Activated T-helper 2 cell treated with anti-CD3 and anti-CD28 coated beads, Interferon-gamma antibody, Interleukin-2, Interleukin-4, amounts not matched to agents 10 μg/mL and 5 μg/mL and 100 μg/mL, durations not matched to agents 14 hours and 24 hours and 36 hours (primary cell): ENCODE measurements at regions not wholly inside any gene's neighbourhood (a gene's known extent, or its start where the extent isn't known, plus 50 kb on each side); places are given as distances from the start of the nearest gene placed in this dataset.

Experiments used
- DNase-seq: peaks from one replicate; pipeline ENCODE4 v3.0.0; 2021; ENCODE audit warnings: low spot score
- H3K27ac Mint-ChIP-seq: one replicate; pipeline ENCODE4 v1.8.0; 2021; ENCODE audit warnings: mixed read lengths
- H3K27me3 Mint-ChIP-seq: one replicate; pipeline ENCODE4 v1.8.0; 2021; ENCODE audit warnings: low read depth, mixed read lengths
- H3K36me3 Mint-ChIP-seq: one replicate; pipeline ENCODE4 v1.8.0; 2021; ENCODE audit warnings: low read depth, mixed read lengths
- H3K4me1 Mint-ChIP-seq: one replicate; pipeline ENCODE4 v1.8.0; 2021; ENCODE audit warnings: low read depth, mixed read lengths
- H3K4me3 Mint-ChIP-seq: one replicate; pipeline ENCODE4 v1.8.0; 2021; ENCODE audit warnings: low read depth, mild to moderate bottlenecking, moderate library complexity, mixed read lengths
- H3K9me3 Mint-ChIP-seq: one replicate; pipeline ENCODE4 v1.8.0; 2021; ENCODE audit warnings: mixed read lengths
- intact Hi-C: fragments of 100-400 bp; cut with micrococcal nuclease; formaldehyde crosslinking; loops from one replicate; pipeline ENCODE4 v1.15.1; 2023

- no peaks in the 10 kb centered on the region for H3K4me1 Mint-ChIP-seq
- intact Hi-C loops: no loop called here
- peaks cover 5% of the 10 kb centered on the region for H3K9me3 Mint-ChIP-seq
- H3K4me3 Mint-ChIP-seq: no peak overlapping the region
- H3K27me3 Mint-ChIP-seq: no peaks in the 10 kb centered on the region
- no peaks in the 10 kb centered on the region for H3K36me3 Mint-ChIP-seq
- DNase-seq: no peak
- H3K27ac Mint-ChIP-seq: no peak overlapping the region
Measured at GRCh38 chr10:35852721-35853120, 210.6 kb upstream of the FZD8 start.

- H3K27ac Mint-ChIP-seq: no peak overlapping the region
- DNase-seq: no peak
- intact Hi-C loops: no loop called here
- no peaks in the 10 kb centered on the region for H3K4me1 Mint-ChIP-seq
- no peaks in the 10 kb centered on the region for H3K27me3 Mint-ChIP-seq
- no peak overlapping the region for H3K4me3 Mint-ChIP-seq
- H3K9me3 Mint-ChIP-seq: no peaks in the 10 kb centered on the region
- H3K36me3 Mint-ChIP-seq: no peaks in the 10 kb centered on the region
Measured at GRCh38 chr10:35848412-35848811, 206.3 kb upstream of the FZD8 start.

- Mint-ChIP-seq H3K36me3 (no peaks in the 10 kb centered on the region), H3K4me3 (no peak overlapping the region), H3K4me1 (no peaks in the 10 kb centered on the region), H3K9me3 (peaks cover 11% of the 10 kb centered on the region), H3K27me3 (no peaks in the 10 kb centered on the region), H3K27ac (no peak overlapping the region)
- DNase-seq: no peak
- intact Hi-C loops: no loop called here
Measured at GRCh38 chr10:35844686-35845085, 202.6 kb upstream of the FZD8 start.

- Mint-ChIP-seq H3K4me1 (no peaks in the 10 kb centered on the region), H3K27me3 (no peaks in the 10 kb centered on the region), H3K36me3 (no peaks in the 10 kb centered on the region), H3K27ac (no peak overlapping the region), H3K9me3 (peaks cover 11% of the 10 kb centered on the region), H3K4me3 (no peak overlapping the region)
- DNase-seq: no peak
- intact Hi-C loops: no loop called here
Measured at GRCh38 chr10:35843524-35844181, 201.6 kb upstream of the FZD8 start.

- no peaks in the 10 kb centered on the region for H3K4me1 Mint-ChIP-seq
- DNase-seq: no peak
- H3K27me3 Mint-ChIP-seq: no peaks in the 10 kb centered on the region
- H3K36me3 Mint-ChIP-seq: no peaks in the 10 kb centered on the region
- H3K9me3 Mint-ChIP-seq: peaks cover 11% of the 10 kb centered on the region
- H3K4me3 Mint-ChIP-seq: no peak overlapping the region
- intact Hi-C loops: no loop called here
- no peak overlapping the region for H3K27ac Mint-ChIP-seq
Measured at GRCh38 chr10:35838054-35838453, 196.0 kb upstream of the FZD8 start.

GRCh38 chr10:35835545-35835944, 193.4 kb upstream of the FZD8 start:
- DNase-seq: no peak
- H3K4me1 Mint-ChIP-seq: no peaks in the 10 kb centered on the region
- intact Hi-C loops: no loop called here
- peaks cover 2% of the 10 kb centered on the region for H3K9me3 Mint-ChIP-seq
- H3K27ac Mint-ChIP-seq: no peak overlapping the region
- no peak overlapping the region for H3K4me3 Mint-ChIP-seq
- H3K27me3 Mint-ChIP-seq: no peaks in the 10 kb centered on the region
- H3K36me3 Mint-ChIP-seq: no peaks in the 10 kb centered on the region

GRCh38 chr10:35834877-35835494, 192.9 kb upstream of the FZD8 start:
- Mint-ChIP-seq H3K9me3 (no peaks in the 10 kb centered on the region), H3K4me3 (no peak overlapping the region), H3K27me3 (no peaks in the 10 kb centered on the region), H3K4me1 (no peaks in the 10 kb centered on the region), H3K27ac (no peak overlapping the region), H3K36me3 (no peaks in the 10 kb centered on the region)
- intact Hi-C loops: no loop called here
- no peak for DNase-seq

GRCh38 chr10:35827783-35828182, 185.7 kb upstream of the FZD8 start:
- H3K36me3 Mint-ChIP-seq: no peaks in the 10 kb centered on the region
- DNase-seq: no peak
- H3K4me3 Mint-ChIP-seq: no peak overlapping the region
- intact Hi-C loops: no loop called here
- H3K27me3 Mint-ChIP-seq: no peaks in the 10 kb centered on the region
- H3K27ac Mint-ChIP-seq: no peak overlapping the region
- peaks cover 4% of the 10 kb centered on the region for H3K9me3 Mint-ChIP-seq
- no peaks in the 10 kb centered on the region for H3K4me1 Mint-ChIP-seq

GRCh38 chr10:35824704-35825103, 182.6 kb upstream of the FZD8 start:
- Mint-ChIP-seq H3K9me3 (peaks cover 4% of the 10 kb centered on the region), H3K27me3 (no peaks in the 10 kb centered on the region), H3K36me3 (no peaks in the 10 kb centered on the region), H3K4me1 (no peaks in the 10 kb centered on the region), H3K27ac (no peak overlapping the region), H3K4me3 (no peak overlapping the region)
- intact Hi-C loops: no loop called here
- DNase-seq: no peak

GRCh38 chr10:35822316-35822715, 180.2 kb upstream of the FZD8 start:
- H3K4me1 Mint-ChIP-seq: no peaks in the 10 kb centered on the region
- H3K9me3 Mint-ChIP-seq: peaks cover 4% of the 10 kb centered on the region
- H3K27me3 Mint-ChIP-seq: no peaks in the 10 kb centered on the region
- H3K27ac Mint-ChIP-seq: no peak overlapping the region
- intact Hi-C loops: no loop called here
- no peaks in the 10 kb centered on the region for H3K36me3 Mint-ChIP-seq
- DNase-seq: no peak
- H3K4me3 Mint-ChIP-seq: no peak overlapping the region

- Mint-ChIP-seq H3K9me3 (peaks cover 4% of the 10 kb centered on the region), H3K36me3 (no peaks in the 10 kb centered on the region), H3K27me3 (no peaks in the 10 kb centered on the region), H3K4me1 (no peaks in the 10 kb centered on the region), H3K27ac (no peak overlapping the region), H3K4me3 (no peak overlapping the region)
- intact Hi-C loops: no loop called here
- no peak for DNase-seq
Measured at GRCh38 chr10:35821339-35821911, 179.3 kb upstream of the FZD8 start.

GRCh38 chr10:35819736-35820135, 177.6 kb upstream of the FZD8 start:
- H3K36me3 Mint-ChIP-seq: no peaks in the 10 kb centered on the region
- no peak overlapping the region for H3K4me3 Mint-ChIP-seq
- H3K4me1 Mint-ChIP-seq: no peaks in the 10 kb centered on the region
- H3K9me3 Mint-ChIP-seq: peaks cover 8% of the 10 kb centered on the region
- H3K27me3 Mint-ChIP-seq: no peaks in the 10 kb centered on the region
- no peak overlapping the region for H3K27ac Mint-ChIP-seq
- no peak for DNase-seq
- intact Hi-C loops: no loop called here

GRCh38 chr10:35819011-35819410, 176.9 kb upstream of the FZD8 start:
- Mint-ChIP-seq H3K36me3 (no peaks in the 10 kb centered on the region), H3K4me3 (no peak overlapping the region), H3K9me3 (peaks cover 8% of the 10 kb centered on the region), H3K4me1 (no peaks in the 10 kb centered on the region), H3K27ac (no peak overlapping the region), H3K27me3 (no peaks in the 10 kb centered on the region)
- intact Hi-C loops: no loop called here
- DNase-seq: no peak
